Activated CD4-positive, alpha-beta T cell treated with anti-CD3 and anti-CD28 coated beads, Interleukin-2, Interleukin-4, amounts not matched to agents 100 ng/mL and 50 ng/mL, durations not matched to agents 16 hours and 8 hours (primary cell): ENCODE measurements at regions not wholly inside any gene's neighbourhood (a gene's known extent, or its start where the extent isn't known, plus 50 kb on each side); places are given as distances from the start of the nearest gene placed in this dataset.
"Not testable (repeated sequence)": the region's sequence is repeated elsewhere in the genome, so short reads cannot be mapped to it uniquely, and the experiment has no call there.

Experiments
- DNase-seq: peaks from one replicate; pipeline ENCODE4 v3.0.0-alpha.2; 2020; ENCODE audit warnings: low spot score

DNA sequence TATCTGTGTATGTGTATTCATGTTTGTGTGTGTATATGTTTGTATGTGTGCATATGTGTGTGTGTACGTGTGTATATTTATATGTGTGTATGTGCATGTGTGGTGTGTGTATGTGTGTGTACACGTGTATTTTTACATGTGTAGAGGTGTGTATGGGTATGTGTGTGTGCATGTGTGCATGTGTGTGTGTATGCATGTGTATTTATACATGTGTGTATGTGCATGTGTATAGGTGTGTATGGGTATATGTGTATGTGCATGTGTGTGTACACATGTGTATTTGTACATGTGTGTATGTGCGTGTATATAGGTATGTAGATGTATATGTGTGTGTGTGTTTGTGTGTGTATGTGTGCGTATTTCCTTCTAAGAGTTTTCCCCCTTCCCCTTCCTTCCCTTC lies 207.7 kb upstream of the ATP6AP2 start:
- no peak for DNase-seq

GRCh38 chrX:40371376-40371775 lies 209.4 kb upstream of the ATP6AP2 start:
- no peak for DNase-seq

DNA sequence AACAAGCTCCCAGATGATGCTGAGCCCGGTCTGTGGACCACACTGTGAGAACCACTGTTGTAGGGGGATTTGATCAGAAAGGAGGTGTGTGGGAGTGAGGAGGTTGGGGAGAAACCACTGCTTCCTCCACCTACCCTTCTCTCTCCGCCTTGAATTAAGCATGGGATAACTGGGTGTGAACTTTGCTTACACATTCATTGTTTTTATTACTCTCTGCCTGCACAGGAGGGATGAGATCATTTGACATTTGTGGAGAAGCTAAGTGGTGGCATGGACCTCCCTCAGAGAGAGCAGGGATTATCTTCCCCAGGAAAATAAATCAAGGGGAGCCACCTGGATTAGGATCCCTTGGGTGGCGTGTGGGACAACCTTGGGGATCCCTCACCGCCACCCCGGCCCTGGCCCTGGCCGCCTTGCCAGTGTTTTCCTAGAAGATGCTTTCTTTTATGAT lies 212.1 kb upstream of the ATP6AP2 start:
- no peak for DNase-seq

DNA sequence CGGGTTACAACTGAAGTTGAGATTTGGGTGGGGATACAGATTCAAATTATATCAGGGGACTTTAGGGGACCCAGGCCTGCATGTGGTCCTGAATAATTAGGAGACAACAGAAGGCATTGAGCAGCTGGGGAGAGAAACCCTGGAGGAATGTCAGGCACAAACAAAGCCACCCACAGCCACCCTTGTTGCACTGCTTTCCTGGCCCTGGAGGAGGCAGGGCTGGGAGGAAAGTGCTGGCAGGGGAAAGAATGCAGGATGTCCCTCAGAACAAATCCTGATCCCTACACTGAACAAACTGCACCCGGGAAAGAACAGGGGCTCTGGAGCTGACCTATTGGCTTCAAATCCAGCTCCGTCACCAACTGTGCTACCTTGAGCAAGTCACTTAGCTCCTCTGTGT lies 214.1 kb upstream of the ATP6AP2 start:
- no peak for DNase-seq

DNA sequence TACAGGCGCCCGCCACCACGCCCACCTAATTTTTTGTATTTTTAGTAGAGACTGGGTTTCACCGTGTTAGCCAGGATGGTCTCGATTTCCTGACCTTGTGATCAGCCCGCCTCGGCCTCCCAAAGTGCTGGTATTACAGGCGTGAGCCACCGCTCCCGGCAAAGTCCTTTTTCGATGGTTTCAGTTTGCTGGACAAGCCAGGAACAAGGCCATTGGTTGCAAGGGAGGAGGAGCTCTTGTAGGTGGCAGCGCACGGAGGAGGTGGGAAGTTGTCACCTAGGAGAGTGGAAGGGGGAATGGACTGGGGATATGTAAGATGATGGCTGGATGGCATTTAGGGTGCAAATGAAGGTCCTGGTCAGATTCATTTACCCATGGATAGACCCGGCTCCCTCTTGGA lies 218.5 kb upstream of the ATP6AP2 start:
- not testable (repeated sequence) for DNase-seq

- DNase-seq: no peak
Observed at GRCh38 chrX:40360557-40360956, 220.2 kb upstream of the ATP6AP2 start.

DNA sequence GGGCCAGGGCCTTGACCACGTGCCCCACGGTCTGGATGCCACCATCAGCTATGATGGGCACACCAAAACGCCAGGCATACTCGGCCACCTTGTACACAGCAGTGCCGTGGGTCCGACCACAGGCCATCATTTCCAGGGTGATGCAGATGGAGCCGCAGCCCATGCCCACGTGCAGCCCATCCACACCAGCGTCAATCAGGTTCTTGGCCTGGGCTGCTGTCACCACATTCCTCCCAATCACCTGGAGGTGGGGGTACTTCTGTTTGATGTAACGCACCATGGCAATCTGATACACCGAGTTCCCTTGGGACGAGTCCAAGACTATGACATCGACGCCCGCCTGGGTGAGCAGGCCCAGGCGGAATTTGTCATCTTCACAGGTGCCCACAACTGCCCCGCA lies 221.2 kb upstream of the ATP6AP2 start:
- no peak for DNase-seq

GRCh38 chrX:40358994-40359393 lies 221.8 kb upstream of the ATP6AP2 start:
- no peak for DNase-seq

- DNase-seq: no peak
Observed at GRCh38 chrX:40349251-40349650, 231.5 kb upstream of the ATP6AP2 start.

GRCh38 chrX:40346379-40346778 lies 234.4 kb upstream of the ATP6AP2 start:
- DNase-seq: no peak

DNA sequence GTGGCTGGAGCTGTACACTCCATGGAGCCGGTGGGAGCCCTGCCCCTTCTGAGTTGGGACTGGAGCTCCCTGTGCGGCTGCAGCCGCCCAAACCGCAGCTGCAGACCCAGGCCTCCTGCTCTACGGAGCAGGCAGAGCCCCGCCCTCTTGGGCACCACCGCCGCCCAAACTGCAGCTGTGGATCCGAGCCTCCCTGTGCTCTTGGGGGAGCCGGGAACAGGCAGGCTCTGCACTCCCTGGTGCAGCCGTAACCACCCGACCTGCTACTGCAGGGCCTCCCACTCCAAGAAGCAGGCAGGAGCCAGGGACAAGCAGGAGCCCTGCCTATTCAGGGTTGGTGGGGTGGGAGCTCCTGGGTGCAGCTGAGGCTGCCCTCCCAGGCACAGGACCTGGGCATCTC lies 237.5 kb upstream of the ATP6AP2 start:
- DNase-seq: no peak

DNA sequence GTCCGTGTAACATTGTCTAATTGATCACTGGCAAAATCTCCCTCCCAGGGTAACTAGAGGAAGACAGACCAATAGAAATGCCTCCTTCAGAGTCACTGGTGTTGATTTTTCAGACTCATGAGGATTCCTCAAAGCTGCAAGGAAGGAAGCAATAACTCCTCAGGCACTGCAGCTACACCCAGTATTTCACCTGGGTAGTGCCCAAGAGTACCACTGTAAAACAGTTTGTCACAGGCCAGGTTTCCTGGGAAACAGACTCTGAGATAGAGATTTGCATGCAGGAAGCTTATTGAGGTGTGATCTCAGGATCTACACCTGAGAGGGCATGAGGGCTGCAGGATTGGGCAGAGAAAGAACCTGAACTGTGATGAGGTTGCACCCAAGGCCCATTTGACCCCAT lies 240.7 kb upstream of the ATP6AP2 start:
- DNase-seq: no peak

- no peak for DNase-seq
Observed at GRCh38 chrX:40333344-40333743, 235.6 kb upstream of the BCOR start.

DNA sequence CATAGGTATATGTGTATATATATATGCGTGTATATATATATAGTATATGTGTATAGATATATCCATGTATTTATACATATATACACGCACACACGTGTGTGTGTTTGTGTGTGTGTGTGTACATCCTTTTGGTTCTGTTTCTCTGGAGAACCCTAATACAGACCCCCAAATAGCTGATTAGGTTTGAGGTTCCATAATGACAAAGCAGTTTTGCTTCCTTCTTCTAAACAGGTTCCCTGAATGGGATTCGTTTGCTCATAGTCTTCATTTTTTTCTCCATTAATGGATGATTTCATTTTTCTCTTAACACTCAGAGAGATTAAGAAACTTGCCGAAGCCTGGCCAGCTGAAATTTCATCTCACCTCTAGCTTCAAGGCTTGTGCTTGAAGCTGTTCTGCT lies 234.0 kb upstream of the BCOR start:
- no peak for DNase-seq

DNA sequence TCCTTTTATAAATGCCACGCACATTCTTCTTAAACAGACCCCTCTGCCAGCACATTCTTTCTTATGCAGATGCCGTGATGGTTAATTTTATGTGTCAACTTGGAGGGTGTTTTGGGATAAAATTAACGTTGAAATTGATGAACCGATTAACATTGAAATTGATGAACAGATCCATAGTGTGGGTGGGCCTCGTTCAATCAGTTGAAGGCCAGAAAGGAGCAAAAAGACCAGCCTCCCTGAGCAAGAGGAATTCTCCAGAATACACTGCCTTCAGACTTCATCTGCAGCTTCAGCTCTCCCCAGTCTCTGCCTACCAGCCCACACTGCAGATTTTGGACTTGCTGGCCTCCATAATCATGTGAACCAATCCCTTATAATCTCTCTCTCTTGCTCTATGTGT lies 233.6 kb upstream of the BCOR start:
- no peak for DNase-seq

GRCh38 chrX:40329616-40330015 lies 231.9 kb upstream of the BCOR start:
- DNase-seq: no peak

DNA sequence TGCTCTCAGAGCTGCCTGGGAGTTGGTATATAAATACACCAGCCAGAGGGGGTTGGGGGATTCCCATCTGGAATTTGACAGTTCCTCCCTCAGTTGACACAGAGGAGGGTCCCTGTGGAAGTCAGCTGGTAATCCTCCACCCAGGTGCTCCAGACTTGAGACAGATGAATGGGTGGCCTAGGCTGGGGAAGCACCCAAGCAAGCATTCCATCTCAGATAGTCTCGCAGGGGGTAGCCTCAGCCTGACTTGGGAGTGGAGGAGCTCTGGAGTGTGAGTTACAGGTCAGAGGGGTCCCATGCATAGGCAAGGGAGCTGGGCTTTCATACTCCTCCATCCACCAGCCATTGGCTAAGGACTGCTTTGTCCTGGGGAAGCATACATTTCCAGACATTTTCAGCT lies 229.3 kb upstream of the BCOR start:
- DNase-seq: no peak

- no peak for DNase-seq
Observed at GRCh38 chrX:40326186-40326965, 228.6 kb upstream of the BCOR start.

DNA sequence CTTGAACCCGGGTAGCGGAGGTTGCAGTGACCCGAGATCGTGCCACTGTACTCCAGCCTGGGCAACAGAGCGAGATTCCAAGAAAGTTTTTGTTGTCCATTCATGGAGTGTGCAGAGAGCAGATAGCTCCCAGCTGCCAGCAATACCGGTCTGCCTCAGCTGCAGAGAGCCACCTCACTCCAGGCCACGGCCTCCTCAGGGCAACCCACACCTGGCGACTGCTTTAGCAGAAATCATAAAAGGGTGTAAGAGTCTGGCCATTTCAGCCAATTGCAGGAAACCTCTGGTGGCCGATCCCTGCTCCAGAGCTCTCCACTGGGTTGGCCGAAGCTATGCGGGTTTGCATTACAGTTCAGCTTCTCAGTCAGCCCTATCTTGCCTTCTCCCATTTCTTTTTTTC lies 227.4 kb upstream of the BCOR start:
- DNase-seq: no peak

DNA sequence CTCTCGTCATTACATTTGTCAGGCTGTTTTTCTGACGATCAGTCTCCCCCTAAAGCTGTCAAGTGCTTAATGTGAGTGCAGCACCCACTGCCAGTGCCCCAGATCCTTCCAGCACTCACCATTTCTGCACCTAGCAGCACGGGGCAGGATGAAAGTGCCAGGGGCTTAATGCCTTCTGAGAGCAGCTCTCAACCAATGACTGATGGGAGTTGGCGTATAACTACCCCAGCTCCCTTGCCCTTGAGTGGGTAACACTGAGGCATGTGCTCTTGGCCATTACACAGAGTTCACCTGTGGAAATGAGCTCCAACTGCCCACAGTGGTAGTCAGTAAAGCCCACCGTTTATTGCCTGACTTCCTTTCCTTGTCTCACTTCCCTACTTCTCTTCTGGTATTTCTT lies 226.2 kb upstream of the BCOR start:
- no peak for DNase-seq

DNA sequence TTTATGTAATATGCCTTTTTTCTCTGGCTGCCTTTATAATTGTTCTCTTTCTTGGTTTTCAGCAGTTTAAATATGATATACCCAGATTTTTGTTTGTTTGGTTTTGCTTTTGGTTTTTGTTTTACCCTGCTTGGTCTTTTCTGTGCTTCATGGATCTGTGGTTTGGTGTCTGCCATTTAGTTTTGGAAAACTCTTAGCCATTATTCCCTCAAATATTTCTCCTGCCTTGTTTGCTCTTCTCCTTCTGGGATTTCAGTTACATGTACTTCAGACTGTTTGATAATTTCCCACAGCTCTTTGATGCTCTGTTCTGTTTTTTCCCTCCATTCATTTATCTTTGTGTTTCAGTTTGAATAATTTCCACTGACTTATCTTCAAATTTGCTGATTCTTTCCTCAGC lies 223.1 kb upstream of the BCOR start:
- DNase-seq: no peak

- no peak for DNase-seq
Observed at GRCh38 chrX:40318801-40319200, 221.0 kb upstream of the BCOR start.

- DNase-seq: no peak
Observed at GRCh38 chrX:40318076-40318475, 220.3 kb upstream of the BCOR start.

GRCh38 chrX:40316502-40316901 lies 218.7 kb upstream of the BCOR start:
- no peak for DNase-seq
